Cardiac septum (tissue), 1 donor: ENCODE measurements at regions not wholly inside any gene's neighbourhood (a gene's known extent, or its start where the extent isn't known, plus 50 kb on each side); places are given as distances from the start of the nearest gene placed in this dataset.

ENCODE experiments used
- DNase-seq: peaks from one replicate; pipeline ENCODE4 v3.0.0-alpha.2; 2020; ENCODE audit warnings: low spot score
- intact Hi-C: fragments of 100-400 bp; cut with DNase I; formaldehyde crosslinking; loops from one replicate; pipeline ENCODE4 v1.14.0; 2022
- donor health status: DM: no; HTN: no; CAD: no.

- intact Hi-C loops, result no loop called here
- no peak for DNase-seq
Observed at GRCh38 chr6:50102676-50103075, 52.9 kb upstream of the DEFB112 start.

- intact Hi-C loops, result no loop called here
Observed at GRCh38 chr6:50110587-50110986, 60.9 kb upstream of the DEFB112 start.

GRCh38 chr6:50112981-50113857, 63.5 kb upstream of the DEFB112 start:
- no peak for DNase-seq
- intact Hi-C loops, result no loop called here

More at GRCh38 chr6:50110587-50110986, 60.9 kb upstream of the DEFB112 start:
- no peak for DNase-seq

- intact Hi-C loops, result no loop called here
- DNase-seq, result no peak
Observed at GRCh38 chr6:50116390-50116789, 66.7 kb upstream of the DEFB112 start.

- DNase-seq, result no peak
- intact Hi-C loops, result no loop called here
Observed at GRCh38 chr6:50116797-50117542, 67.2 kb upstream of the DEFB112 start.

GRCh38 chr6:50120300-50120699, 70.6 kb upstream of the DEFB112 start:
- intact Hi-C loops, result no loop called here
- no peak for DNase-seq

GRCh38 chr6:50123688-50124087, 74.0 kb upstream of the DEFB112 start:
- DNase-seq, result no peak
- intact Hi-C loops, result no loop called here

GRCh38 chr6:50124572-50124971, 74.8 kb upstream of the DEFB112 start:
- intact Hi-C loops, result no loop called here
- DNase-seq, result no peak

GRCh38 chr6:50128420-50129005, 78.8 kb upstream of the DEFB112 start:
- DNase-seq, result no peak
- intact Hi-C loops, result loop anchor here (5.0 kb wide), 1 partner anchor 474 kb away; no protein-coding TSS in a partner anchor

- intact Hi-C loops, result no loop called here
- DNase-seq, result no peak
Observed at GRCh38 chr6:50135968-50136367, 86.2 kb upstream of the DEFB112 start.

- intact Hi-C loops, result no loop called here
Observed at GRCh38 chr6:50141100-50141499, 91.4 kb upstream of the DEFB112 start.

GRCh38 chr6:50143011-50143719, 93.4 kb upstream of the DEFB112 start:
- no peak for DNase-seq
- intact Hi-C loops, result no loop called here

More at GRCh38 chr6:50141100-50141499, 91.4 kb upstream of the DEFB112 start:
- DNase-seq, result no peak

GRCh38 chr6:50145125-50145524, 95.4 kb upstream of the DEFB112 start:
- DNase-seq, result no peak
- intact Hi-C loops, result no loop called here

- no peak for DNase-seq
- intact Hi-C loops, result no loop called here
Observed at GRCh38 chr6:50147371-50147770, 97.6 kb upstream of the DEFB112 start.

GRCh38 chr6:50180646-50181045, 130.9 kb upstream of the DEFB112 start:
- intact Hi-C loops, result no loop called here
- DNase-seq, result no peak

GRCh38 chr6:50185006-50185405, 135.3 kb upstream of the DEFB112 start:
- intact Hi-C loops, result no loop called here
- no peak for DNase-seq

- no peak for DNase-seq
- intact Hi-C loops, result no loop called here
Observed at GRCh38 chr6:50187351-50187921, 137.7 kb upstream of the DEFB112 start.

GRCh38 chr6:50198245-50198644, 148.5 kb upstream of the DEFB112 start:
- no peak for DNase-seq
- intact Hi-C loops, result no loop called here

- DNase-seq, result no peak
Observed at GRCh38 chr6:50202766-50203165, 153.0 kb upstream of the DEFB112 start.

More at GRCh38 chr6:50202766-50203165, 153.0 kb upstream of the DEFB112 start:
- intact Hi-C loops, result no loop called here
